ENCODE measurements at regions not wholly inside any gene's neighbourhood (a gene's known extent, or its start where the extent isn't known, plus 50 kb on each side); places are given as distances from the start of the nearest gene placed in this dataset.

- no peak for DNase-seq (ENCODE audit: low spot score)
Measured at GRCh38 chr1:218986816-218987215, 186.9 kb upstream of the LYPLAL1 start.

GRCh38 chr1:218990019-218990418 lies 183.7 kb upstream of the LYPLAL1 start:
- no peak for DNase-seq (ENCODE audit: low spot score)

GRCh38 chr1:218991089-218991488 lies 182.6 kb upstream of the LYPLAL1 start:
- no peak for DNase-seq (ENCODE audit: low spot score)

- DNase-seq (ENCODE audit: low spot score): no peak
Measured at GRCh38 chr1:218994615-218995014, 179.1 kb upstream of the LYPLAL1 start.

DNA sequence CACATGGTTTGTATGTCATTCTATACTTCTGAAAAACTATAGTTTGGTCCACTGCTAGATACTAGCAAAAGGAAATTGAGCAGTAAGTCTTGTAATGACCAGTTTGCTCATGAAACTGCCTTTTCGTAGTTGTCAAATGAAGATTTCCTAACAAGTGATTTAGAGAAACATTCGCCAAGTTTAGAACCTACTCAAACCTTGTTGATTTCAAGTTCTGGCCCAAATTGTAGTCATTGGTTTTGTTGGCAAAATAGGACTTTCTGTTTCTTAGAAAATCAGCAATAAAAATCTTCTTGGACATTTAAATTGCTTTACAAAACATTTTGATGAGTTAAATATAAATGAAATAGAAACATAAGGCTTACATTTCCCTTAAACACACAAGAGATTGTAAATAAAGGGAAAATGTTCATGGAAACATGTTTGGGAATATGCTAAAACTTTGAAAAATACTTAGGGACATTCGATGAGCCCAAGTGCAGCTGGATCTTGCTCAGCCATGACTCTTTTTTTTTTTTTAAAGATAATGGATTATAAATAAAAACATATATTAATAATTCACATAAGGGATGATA lies 178.5 kb upstream of the LYPLAL1 start:
- DNase-seq (ENCODE audit: low spot score): no peak

DNA sequence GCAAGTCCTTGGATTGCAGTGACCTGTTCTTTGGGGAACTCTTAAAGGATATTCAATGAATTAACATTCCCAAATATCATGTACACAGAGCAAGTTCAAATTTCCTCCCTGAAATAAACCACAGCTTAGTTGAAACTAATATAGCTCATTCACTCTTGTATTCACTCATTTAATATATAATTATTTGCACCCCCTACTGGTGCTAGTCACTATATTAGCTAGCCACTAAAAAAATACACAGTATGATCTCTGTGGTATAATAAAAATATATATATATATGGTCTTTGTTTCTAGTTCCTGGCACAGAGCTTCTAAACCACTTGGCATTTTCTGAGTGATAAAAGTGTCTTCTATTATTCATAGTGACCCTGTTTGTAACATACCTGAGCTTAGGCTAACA lies 177.3 kb upstream of the LYPLAL1 start:
- DNase-seq (ENCODE audit: low spot score): peak; percentile 3

- DNase-seq (ENCODE audit: low spot score): no peak
Measured at GRCh38 chr1:219000005-219000404, 173.7 kb upstream of the LYPLAL1 start.

DNA sequence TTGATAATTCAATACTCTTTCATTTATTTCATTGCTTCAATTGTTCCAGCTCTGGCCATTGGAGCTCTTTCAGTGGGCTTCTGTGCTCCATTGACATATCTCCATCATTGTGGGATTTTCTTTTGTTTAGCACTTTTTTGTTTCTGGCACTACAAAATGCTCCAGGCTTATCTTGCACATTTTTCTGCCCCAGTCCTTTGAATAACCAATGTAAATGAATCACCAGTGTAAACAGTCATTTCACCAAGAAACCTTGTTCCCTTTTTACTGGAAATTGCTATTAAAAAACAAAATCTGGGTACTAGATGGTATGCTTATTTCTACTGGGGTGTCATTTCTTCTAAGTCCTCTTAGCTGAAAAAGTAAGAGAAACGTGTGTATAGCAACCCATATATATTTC lies 173.0 kb upstream of the LYPLAL1 start:
- no peak for DNase-seq (ENCODE audit: low spot score)

- no peak for DNase-seq (ENCODE audit: low spot score)
Measured at GRCh38 chr1:219010720-219011119, 163.0 kb upstream of the LYPLAL1 start.

GRCh38 chr1:219020386-219020785 lies 153.3 kb upstream of the LYPLAL1 start:
- DNase-seq (ENCODE audit: low spot score): no peak

GRCh38 chr1:219020846-219021245 lies 152.8 kb upstream of the LYPLAL1 start:
- DNase-seq (ENCODE audit: low spot score): no peak

- DNase-seq (ENCODE audit: low spot score): no peak
Measured at GRCh38 chr1:219027146-219027673, 146.5 kb upstream of the LYPLAL1 start.

GRCh38 chr1:219031809-219032208 lies 141.9 kb upstream of the LYPLAL1 start:
- DNase-seq (ENCODE audit: low spot score): no peak

- DNase-seq (ENCODE audit: low spot score): no peak
Measured at GRCh38 chr1:219038398-219038797, 135.3 kb upstream of the LYPLAL1 start.

DNA sequence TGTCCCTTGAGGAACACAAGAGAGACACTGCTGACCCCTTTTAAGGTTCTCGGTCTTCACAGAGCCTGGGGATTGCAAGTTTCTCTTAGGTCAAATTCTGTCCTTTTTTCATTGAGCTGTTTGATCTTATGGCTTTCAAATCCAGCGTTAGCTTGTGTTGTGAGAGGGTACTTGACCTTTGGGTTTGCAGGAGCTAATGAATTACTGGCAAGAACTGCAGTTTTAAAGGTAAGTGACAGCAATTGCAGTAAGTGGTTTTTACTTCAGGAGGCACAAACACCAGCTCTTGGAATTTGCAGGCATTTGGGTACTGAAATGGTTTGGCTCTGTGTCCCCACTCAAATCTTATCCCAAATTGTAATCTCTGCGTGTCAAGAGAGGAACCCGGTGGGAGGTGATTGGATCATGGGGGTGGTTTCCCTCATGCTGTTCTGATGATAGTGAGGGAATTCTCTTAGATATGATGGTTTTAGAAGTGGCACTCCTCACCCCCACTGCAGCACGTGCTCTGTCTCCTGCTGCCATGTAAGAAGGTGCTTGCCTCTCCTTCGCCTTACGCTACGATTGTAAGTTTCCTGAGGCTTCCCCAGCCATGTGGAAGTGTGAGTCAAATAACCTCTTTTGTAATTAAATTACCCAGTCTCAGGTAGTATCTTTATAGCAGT lies 134.5 kb upstream of the LYPLAL1 start:
- DNase-seq (ENCODE audit: low spot score): no peak

DNA sequence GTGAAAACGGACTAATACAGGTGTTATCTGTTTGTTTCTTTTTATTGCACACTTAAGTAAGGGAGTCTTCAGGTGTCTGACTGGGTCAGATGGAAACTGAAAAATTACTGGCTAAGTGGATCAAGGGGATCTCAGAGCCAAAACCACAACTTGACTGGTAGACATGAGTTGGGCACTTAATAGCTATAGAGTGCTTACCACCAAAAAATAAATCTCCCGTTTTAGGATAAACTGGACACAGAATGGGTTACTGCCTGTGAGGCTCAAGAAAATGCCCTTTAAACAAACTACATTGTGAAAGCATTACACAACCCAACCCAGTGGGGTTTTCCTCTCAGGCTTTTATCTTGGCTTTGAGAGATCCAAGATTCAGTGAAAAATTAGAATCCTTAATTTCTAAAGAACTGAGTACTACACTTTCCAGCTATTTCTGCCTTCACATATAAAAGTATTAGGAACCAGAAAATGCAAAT lies 134.0 kb upstream of the LYPLAL1 start:
- DNase-seq (ENCODE audit: low spot score): no peak

DNA sequence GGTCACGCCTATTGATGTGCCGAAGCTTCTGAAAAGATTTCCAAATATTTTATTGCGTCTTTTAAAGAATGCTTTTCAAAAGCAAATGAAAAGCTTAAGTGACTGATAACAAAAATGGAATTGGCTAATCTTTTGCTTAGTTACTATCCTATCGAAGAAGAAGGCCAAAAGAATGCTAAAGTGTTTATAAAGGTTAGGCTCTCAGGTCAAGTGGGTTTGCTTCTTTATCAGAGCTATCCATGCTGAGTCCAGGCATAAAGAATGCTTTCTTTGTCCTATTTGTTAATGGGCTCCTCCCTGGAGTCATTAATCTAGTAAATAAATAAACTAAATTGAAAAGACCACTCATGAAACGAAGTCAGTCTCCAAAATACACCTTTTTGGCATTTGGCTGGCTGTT lies 133.4 kb upstream of the LYPLAL1 start:
- no peak for DNase-seq (ENCODE audit: low spot score)

GRCh38 chr1:219041141-219041540 lies 132.5 kb upstream of the LYPLAL1 start:
- DNase-seq (ENCODE audit: low spot score): no peak

- DNase-seq (ENCODE audit: low spot score): no peak
Measured at GRCh38 chr1:219041818-219042217, 131.9 kb upstream of the LYPLAL1 start.

- no peak for DNase-seq (ENCODE audit: low spot score)
Measured at GRCh38 chr1:219042769-219043168, 130.9 kb upstream of the LYPLAL1 start.

GRCh38 chr1:219045246-219045645 lies 128.4 kb upstream of the LYPLAL1 start:
- DNase-seq (ENCODE audit: low spot score): no peak

DNA sequence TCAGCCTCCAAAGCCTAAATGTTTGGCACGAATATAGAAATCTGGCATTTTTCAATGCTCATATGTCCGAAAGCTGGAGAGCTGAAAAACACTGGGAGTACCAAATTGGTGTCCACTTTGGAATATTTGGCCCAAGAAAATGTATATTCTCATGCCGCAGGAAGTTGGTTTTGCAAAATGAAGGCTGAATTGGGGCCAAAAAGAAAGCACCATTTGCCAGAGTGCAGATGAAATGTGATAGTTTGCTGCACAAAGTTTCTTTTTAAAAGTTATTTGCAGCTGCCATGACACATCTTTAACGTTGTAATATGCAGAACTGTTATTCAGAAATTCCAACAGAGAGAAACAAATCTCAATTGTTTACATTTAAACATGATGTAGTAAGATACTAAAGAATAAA lies 124.2 kb upstream of the LYPLAL1 start:
- DNase-seq (ENCODE audit: low spot score): no peak

- DNase-seq (ENCODE audit: low spot score): no peak
Measured at GRCh38 chr1:219050086-219050821, 123.4 kb upstream of the LYPLAL1 start.
